Colonic mucosa (tissue), 4 donors: ENCODE measurements at regions not wholly inside any gene's neighbourhood (a gene's known extent, or its start where the extent isn't known, plus 50 kb on each side); places are given as distances from the start of the nearest gene placed in this dataset.

Source experiments
- DNase-seq: peaks from one replicate; pipeline ENCODE4 v3.0.0-alpha.2; 2020
- H3K27ac ChIP-seq: fragments of 200-600 bp; one replicate; pipeline ENCODE4 v1.8.0; 2021
- H3K27me3 ChIP-seq: fragments of 200-600 bp; one replicate; pipeline ENCODE4 v1.8.0; 2021
- H3K36me3 ChIP-seq: fragments of 200-600 bp; one replicate; pipeline ENCODE4 v1.8.0; 2021
- H3K4me1 ChIP-seq: fragments of 200-600 bp; one replicate; pipeline ENCODE4 v1.8.0; 2021; ENCODE audit warnings: mild to moderate bottlenecking
- H3K4me3 ChIP-seq: fragments of 200-600 bp; one replicate; pipeline ENCODE4 v1.8.0; 2021
- H3K9ac ChIP-seq, 2 donors: one replicate each; pipeline ENCODE4 v1.7.0; 2013; ENCODE audit warnings: control low read depth in 2 of 2, low read depth in 2 of 2, low read length in 2 of 2
- H3K9me3 ChIP-seq: fragments of 200-600 bp; one replicate; pipeline ENCODE4 v1.8.0; 2021
- intact Hi-C: fragments of 100-400 bp; cut with DNase I; formaldehyde crosslinking; loops from one replicate; pipeline ENCODE4 v1.14.1; 2022
- TF ChIP-seq, protein P1 (sequence below): fragments of 200-600 bp; IDR thresholded peaks from one replicate; pipeline ENCODE4 v1.8.0; 2022; ENCODE audit warnings: antibody characterized with exemption, mild to moderate bottlenecking
- donor health status: healthy.
- donor health status: DM: no; HTN: no; CAD: no.
- donor health status: DM: no; HTN: no; CAD: no.

DNA sequence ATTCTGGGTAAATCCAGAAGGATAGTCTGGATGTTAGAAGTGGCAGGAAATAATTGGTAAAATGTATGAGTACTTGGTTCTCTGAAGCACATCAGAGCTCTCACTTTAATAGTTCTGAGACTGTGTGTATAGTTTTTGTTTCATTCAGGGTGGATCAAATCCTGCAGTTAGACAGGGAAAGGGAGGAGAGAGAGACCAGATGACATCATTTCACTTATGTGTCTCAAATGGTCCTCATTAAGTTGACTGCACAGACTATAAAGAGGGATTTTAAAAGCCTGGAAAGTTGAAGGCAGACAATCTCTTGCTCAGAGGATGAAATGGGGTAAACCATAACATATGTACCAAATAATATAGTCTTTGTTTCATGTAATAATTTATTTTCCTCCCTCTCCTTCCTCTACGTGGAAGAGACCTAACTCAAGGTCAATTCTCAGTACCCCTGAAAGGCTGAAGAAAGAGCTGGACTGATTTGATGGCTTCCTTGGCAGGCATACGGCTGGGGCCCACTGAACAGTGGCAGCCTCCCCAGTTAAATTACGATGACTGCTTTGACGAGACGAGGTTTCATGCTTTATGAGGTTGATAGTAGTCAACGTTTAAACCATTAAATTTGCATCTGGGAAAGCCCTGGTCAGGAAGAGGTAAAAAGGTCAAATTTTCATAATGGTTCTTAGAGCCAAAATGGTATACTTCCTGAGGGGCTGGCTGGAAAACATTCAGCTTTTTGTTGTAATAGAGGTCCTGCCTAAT is 395.1 kb upstream of the RPS23 start:
- H3K4me1 ChIP-seq: no peaks in the 10 kb centered on the region
- H3K27ac ChIP-seq: no peak overlapping the region
- no peaks in the 10 kb centered on the region for H3K27me3 ChIP-seq
- DNase-seq: no peak
- H3K4me3 ChIP-seq: no peak overlapping the region
- no peaks in the 10 kb centered on the region for H3K9me3 ChIP-seq
- TF ChIP-seq, protein P1, sequence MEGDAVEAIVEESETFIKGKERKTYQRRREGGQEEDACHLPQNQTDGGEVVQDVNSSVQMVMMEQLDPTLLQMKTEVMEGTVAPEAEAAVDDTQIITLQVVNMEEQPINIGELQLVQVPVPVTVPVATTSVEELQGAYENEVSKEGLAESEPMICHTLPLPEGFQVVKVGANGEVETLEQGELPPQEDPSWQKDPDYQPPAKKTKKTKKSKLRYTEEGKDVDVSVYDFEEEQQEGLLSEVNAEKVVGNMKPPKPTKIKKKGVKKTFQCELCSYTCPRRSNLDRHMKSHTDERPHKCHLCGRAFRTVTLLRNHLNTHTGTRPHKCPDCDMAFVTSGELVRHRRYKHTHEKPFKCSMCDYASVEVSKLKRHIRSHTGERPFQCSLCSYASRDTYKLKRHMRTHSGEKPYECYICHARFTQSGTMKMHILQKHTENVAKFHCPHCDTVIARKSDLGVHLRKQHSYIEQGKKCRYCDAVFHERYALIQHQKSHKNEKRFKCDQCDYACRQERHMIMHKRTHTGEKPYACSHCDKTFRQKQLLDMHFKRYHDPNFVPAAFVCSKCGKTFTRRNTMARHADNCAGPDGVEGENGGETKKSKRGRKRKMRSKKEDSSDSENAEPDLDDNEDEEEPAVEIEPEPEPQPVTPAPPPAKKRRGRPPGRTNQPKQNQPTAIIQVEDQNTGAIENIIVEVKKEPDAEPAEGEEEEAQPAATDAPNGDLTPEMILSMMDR: no peak
- no peaks in the 10 kb centered on the region for H3K36me3 ChIP-seq
- H3K9ac ChIP-seq: no peak overlapping the region
- intact Hi-C loops: no loop called here

- intact Hi-C loops: no loop called here
- Histone ChIP-seq H3K4me1 (no peaks in the 10 kb centered on the region), H3K9me3 (no peaks in the 10 kb centered on the region), H3K27ac (no peak overlapping the region), H3K27me3 (no peaks in the 10 kb centered on the region), H3K4me3 (no peak overlapping the region), H3K9ac (no peak overlapping the region), H3K36me3 (no peaks in the 10 kb centered on the region)
- DNase-seq: no peak
- TF ChIP-seq, protein P1: no peak
Observed at GRCh38 chr5:82670692-82671091, 392.5 kb upstream of the RPS23 start.

DNA sequence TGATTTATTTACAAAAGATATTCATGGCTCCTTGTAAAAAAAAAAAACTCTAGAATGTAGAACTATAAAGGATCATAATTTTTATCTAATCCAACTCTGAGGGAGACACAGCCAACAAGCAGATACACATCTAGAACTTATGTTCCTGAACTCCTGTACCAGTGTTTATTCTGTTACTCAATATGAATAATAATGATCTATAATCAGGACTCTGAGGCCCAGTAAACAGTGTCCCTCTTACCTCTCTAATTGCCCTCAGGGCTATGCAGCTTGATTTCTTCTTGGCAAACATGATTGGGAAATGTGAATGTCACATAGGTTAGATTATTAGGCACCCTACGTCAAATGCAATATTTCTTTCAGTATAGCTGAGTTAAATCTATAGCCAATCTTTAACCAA is 391.6 kb upstream of the RPS23 start:
- Histone ChIP-seq H3K27me3 (no peaks in the 10 kb centered on the region), H3K36me3 (no peaks in the 10 kb centered on the region), H3K4me1 (no peaks in the 10 kb centered on the region), H3K27ac (no peak overlapping the region), H3K4me3 (no peak overlapping the region), H3K9me3 (no peaks in the 10 kb centered on the region), H3K9ac (no peak overlapping the region)
- intact Hi-C loops: no loop called here
- TF ChIP-seq, protein P1: no peak
- DNase-seq: no peak

GRCh38 chr5:82666312-82666711 is 388.2 kb upstream of the RPS23 start:
- no peaks in the 10 kb centered on the region for H3K9me3 ChIP-seq
- no peaks in the 10 kb centered on the region for H3K4me1 ChIP-seq
- intact Hi-C loops: no loop called here
- no peaks in the 10 kb centered on the region for H3K36me3 ChIP-seq
- no peak overlapping the region for H3K9ac ChIP-seq
- DNase-seq: no peak
- H3K27ac ChIP-seq: no peak overlapping the region
- TF ChIP-seq, protein P1: no peak
- no peak overlapping the region for H3K4me3 ChIP-seq
- no peaks in the 10 kb centered on the region for H3K27me3 ChIP-seq

DNA sequence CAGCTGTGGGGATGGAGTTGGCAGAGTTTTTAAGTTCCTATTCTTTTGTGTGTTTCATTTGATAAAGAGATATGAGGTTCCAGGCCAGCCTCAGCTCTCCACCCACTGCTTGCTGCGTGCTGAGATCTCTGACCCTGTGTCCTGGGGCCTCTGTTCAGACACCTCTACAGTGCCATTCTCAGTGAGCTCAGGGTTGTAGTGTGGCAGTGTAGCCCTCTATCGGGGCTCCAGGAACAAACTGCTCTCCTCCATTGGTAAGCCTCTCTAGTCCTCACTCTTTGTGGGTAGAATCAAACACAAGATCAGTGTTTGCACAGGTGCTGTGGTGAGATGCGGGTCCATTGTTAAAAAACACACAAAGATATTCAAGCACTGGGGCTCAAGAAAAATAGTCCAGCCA is 386.6 kb upstream of the RPS23 start:
- TF ChIP-seq, protein P1: no peak
- no peak overlapping the region for H3K4me3 ChIP-seq
- H3K9ac ChIP-seq: no peak overlapping the region
- DNase-seq: no peak
- H3K27ac ChIP-seq: no peak overlapping the region
- no peaks in the 10 kb centered on the region for H3K36me3 ChIP-seq
- no peaks in the 10 kb centered on the region for H3K4me1 ChIP-seq
- no peaks in the 10 kb centered on the region for H3K27me3 ChIP-seq
- intact Hi-C loops: no loop called here
- no peaks in the 10 kb centered on the region for H3K9me3 ChIP-seq
